ENCODE measurements at regions not wholly inside any gene's neighbourhood (a gene's known extent, or its start where the extent isn't known, plus 50 kb on each side); places are given as distances from the start of the nearest gene placed in this dataset.

GRCh38 chr10:28077889-28078288 is 79.0 kb upstream of the ODAD2 start:
- no peak for TF ChIP-seq TARDBP (IDR thresholded peaks at IDR 0.05)
- TF ChIP-seq HDGF (IDR thresholded peaks at IDR 0.05; ENCODE audit: borderline replicate concordance) = no peak
- no peak for TF ChIP-seq PKNOX1 (IDR thresholded peaks at IDR 0.05)
- no peak for TF ChIP-seq SUZ12 (IDR thresholded peaks at IDR 0.05)
- TF ChIP-seq NFRKB (IDR thresholded peaks at IDR 0.05) = no peak
- TF ChIP-seq CTBP1 (IDR thresholded peaks at IDR 0.05; ENCODE audit: borderline replicate concordance) = no peak
- no peak for TF ChIP-seq FOXA1 (IDR thresholded peaks at IDR 0.05)
- no peak for TF ChIP-seq ZNF384 (IDR thresholded peaks at IDR 0.05)
- no peak for TF ChIP-seq SP1 (IDR thresholded peaks at IDR 0.05)
- no peak for TF ChIP-seq BHLHE40 (IDR thresholded peaks at IDR 0.05; ENCODE audit: borderline replicate concordance)

All from HEK293T (cell line).